ENCODE measurements at regions not wholly inside any gene's neighbourhood (a gene's known extent, or its start where the extent isn't known, plus 50 kb on each side); places are given as distances from the start of the nearest gene placed in this dataset.

DNA sequence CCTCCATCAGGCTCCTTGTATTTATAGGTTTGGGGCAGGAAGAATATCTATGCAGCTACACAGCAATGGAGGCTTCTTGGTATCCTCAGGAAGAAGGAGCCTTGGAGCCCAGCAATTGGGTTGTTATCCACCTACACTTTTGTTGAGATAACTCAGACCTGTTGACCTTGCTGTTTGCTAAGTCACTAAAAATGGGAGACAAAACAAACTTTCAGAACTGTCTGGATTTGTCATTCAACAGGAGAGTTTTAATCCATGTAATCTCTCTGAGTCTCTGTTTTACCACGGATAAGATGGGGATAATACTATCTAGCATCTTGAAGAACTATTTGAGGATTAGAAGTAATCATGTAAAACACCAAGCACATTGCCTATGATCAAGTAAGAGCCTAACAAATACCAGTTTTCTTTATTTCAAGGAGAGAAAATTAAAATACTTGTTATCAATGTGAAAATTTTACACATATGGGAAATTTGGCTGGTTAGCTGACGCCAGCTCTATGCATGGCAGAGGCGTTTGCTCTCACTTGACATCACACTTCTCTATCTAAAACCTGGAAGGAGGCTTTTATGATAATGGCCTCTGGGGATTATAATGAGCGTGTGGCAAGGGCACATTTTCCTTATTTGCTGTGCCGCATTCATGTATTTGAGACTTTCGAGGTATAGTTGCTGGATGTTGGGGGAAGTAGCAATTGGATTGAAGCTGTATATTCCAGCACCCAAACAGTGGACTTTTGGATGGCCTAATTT is 215.6 kb downstream of the PDCD6IP start:
- TF ChIP-seq, protein P1, sequence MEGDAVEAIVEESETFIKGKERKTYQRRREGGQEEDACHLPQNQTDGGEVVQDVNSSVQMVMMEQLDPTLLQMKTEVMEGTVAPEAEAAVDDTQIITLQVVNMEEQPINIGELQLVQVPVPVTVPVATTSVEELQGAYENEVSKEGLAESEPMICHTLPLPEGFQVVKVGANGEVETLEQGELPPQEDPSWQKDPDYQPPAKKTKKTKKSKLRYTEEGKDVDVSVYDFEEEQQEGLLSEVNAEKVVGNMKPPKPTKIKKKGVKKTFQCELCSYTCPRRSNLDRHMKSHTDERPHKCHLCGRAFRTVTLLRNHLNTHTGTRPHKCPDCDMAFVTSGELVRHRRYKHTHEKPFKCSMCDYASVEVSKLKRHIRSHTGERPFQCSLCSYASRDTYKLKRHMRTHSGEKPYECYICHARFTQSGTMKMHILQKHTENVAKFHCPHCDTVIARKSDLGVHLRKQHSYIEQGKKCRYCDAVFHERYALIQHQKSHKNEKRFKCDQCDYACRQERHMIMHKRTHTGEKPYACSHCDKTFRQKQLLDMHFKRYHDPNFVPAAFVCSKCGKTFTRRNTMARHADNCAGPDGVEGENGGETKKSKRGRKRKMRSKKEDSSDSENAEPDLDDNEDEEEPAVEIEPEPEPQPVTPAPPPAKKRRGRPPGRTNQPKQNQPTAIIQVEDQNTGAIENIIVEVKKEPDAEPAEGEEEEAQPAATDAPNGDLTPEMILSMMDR (IDR thresholded peaks at IDR 0.05), result no peak
- no peak for TF ChIP-seq EZH2 (IDR thresholded peaks at IDR 0.05; ENCODE audit: borderline replicate concordance, insufficient read depth, low read depth, low read length, poor library complexity, severe bottlenecking)
